Body of pancreas (tissue), 4 donors: ENCODE measurements at regions not wholly inside any gene's neighbourhood (a gene's known extent, or its start where the extent isn't known, plus 50 kb on each side); places are given as distances from the start of the nearest gene placed in this dataset.

ENCODE experiments used
- ATAC-seq: fragments of 150-250 bp; one replicate; pipeline ENCODE4 v1.9.1; 2016
- DNase-seq, 4 donors: peaks; one replicate each; pipeline ENCODE4 v3.0.0-alpha.2; 2019
- H3K27ac ChIP-seq, 4 donors: fragments of 200-600 bp; sonication (generic); 1 replicate in 3 of 4; 2 replicates in 1 of 4; pipeline versions ENCODE4 v1.5.1 to v1.6.1; 2016 to 2019; ENCODE audit warnings: mild to moderate bottlenecking in 1 of 4, mixed read lengths in 1 of 4, moderate library complexity in 1 of 4
- H3K27me3 ChIP-seq, 2 donors: fragments of 200-600 bp; sonication (generic); one replicate each; pipeline ENCODE4 v1.6.0; 2016; ENCODE audit warnings: mild to moderate bottlenecking in 1 of 2
- H3K36me3 ChIP-seq, 2 donors: fragments of 200-600 bp; sonication (generic); replicated peaks in 1 of 2; 2 replicates each; pipeline ENCODE4 v1.5.1; 2016; ENCODE audit warnings: low read depth in 2 of 2; ENCODE audit not compliant: insufficient read depth in 1 of 2
- H3K4me1 ChIP-seq: fragments of 200-600 bp; sonication (generic); one replicate; pipeline ENCODE4 v1.6.0; 2016
- H3K4me3 ChIP-seq, 2 donors: fragments of 200-600 bp; sonication (generic); 1 replicate in 1 of 2; 2 replicates in 1 of 2; pipeline ENCODE4 v1.5.1; 2016 to 2019
- H3K9me3 ChIP-seq, 3 donors: fragments of 200-600 bp; sonication (generic); 1 replicate in 2 of 3; 2 replicates in 1 of 3; pipeline ENCODE4 v1.5.1; 2016
- POLR2A ChIP-seq, 3 donors: fragments of 450-650 bp; IDR thresholded peaks; one replicate each; pipeline ENCODE4 v1.6.1; 2016; ENCODE audit warnings: antibody characterized with exemption in 3 of 3, mild to moderate bottlenecking in 2 of 3
- WGBS, 2 donors: methylation state at CpG; one replicate each; pipeline ENCODE4 v1.1.5; 2017; 5-methylcytosine and 5-hydroxymethylcytosine counted together
- intact Hi-C: fragments of 100-400 bp; cut with DNase I; formaldehyde crosslinking; loops from one replicate; pipeline ENCODE4 v1.15.1; 2023
- TF ChIP-seq, protein P1 (sequence below), 7 experiments: fragments of 450-650 bp in 4 of 7; fragments of 200-600 bp in 3 of 7; sonication (generic) in 3 of 7; IDR thresholded peaks; one replicate each; pipeline ENCODE4 v1.5.1; 2016 to 2019; ENCODE audit warnings: antibody characterized with exemption in 7 of 7

DNA sequence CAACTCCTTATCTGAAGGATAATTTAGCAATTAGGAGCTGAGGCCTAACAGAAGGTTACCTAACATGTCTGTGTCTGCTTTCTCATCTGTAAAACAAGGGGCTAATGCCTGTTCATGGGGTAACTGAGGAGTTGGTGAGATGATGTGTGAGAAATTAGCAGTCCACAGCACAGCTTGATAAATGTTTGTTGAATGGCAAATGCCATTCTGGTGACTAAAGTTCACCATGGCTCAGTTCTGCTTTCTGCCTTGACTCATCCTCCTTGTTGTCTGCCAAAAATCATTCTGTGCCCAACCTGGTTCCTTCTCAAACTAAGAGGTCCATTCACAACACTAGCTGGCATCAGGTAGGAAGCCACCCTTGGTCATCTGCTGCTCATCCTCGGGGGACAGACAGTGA, 552.0 kb upstream of the KLF4 start:
- Histone ChIP-seq H3K27ac (no peak overlapping the region), H3K27me3 (no peaks in the 10 kb centered on the region), H3K36me3 (no peaks in the 10 kb centered on the region), H3K4me1 (no peaks in the 10 kb centered on the region), H3K9me3 (no peaks in the 10 kb centered on the region), H3K4me3 (no peak overlapping the region)
- DNase-seq: no peak
- 57 to 60% methylated on average over 1 of the region's 1 CpG for WGBS, 2 donors
- TF ChIP-seq, protein P1, sequence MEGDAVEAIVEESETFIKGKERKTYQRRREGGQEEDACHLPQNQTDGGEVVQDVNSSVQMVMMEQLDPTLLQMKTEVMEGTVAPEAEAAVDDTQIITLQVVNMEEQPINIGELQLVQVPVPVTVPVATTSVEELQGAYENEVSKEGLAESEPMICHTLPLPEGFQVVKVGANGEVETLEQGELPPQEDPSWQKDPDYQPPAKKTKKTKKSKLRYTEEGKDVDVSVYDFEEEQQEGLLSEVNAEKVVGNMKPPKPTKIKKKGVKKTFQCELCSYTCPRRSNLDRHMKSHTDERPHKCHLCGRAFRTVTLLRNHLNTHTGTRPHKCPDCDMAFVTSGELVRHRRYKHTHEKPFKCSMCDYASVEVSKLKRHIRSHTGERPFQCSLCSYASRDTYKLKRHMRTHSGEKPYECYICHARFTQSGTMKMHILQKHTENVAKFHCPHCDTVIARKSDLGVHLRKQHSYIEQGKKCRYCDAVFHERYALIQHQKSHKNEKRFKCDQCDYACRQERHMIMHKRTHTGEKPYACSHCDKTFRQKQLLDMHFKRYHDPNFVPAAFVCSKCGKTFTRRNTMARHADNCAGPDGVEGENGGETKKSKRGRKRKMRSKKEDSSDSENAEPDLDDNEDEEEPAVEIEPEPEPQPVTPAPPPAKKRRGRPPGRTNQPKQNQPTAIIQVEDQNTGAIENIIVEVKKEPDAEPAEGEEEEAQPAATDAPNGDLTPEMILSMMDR (IDR thresholded peaks at IDR 0.05): no peak
- TF ChIP-seq POLR2A (IDR thresholded peaks at IDR 0.05): no peak
- intact Hi-C loops: no loop called here
- no peak for ATAC-seq

DNA sequence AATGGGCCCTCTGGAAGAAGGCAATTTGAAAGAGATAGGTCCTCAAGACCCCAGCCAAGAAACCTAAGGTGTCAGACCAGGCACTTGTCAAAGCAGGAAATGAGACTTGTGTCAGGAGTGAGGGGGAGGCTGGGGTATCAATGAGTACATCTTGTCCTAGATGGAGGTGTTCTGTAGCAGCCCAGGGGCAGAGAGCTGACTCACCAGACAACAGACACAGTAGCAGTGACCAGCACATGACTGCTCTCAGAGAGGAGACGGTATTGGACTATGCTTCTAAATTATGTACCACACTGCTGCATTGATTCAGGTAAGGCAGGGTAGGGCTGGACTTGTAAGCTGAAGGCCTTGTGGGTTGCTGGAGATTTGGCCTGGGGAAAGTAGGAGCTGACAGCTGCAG, 551.2 kb upstream of the KLF4 start:
- 77 to 90% methylated on average over 1 of the region's 1 CpG for WGBS, 2 donors
- H3K27me3 ChIP-seq: no peaks in the 10 kb centered on the region
- no peak overlapping the region for H3K4me3 ChIP-seq
- ATAC-seq: no peak
- TF ChIP-seq, protein P1 (IDR thresholded peaks at IDR 0.05): no peak
- no peak for TF ChIP-seq POLR2A (IDR thresholded peaks at IDR 0.05)
- no peak for DNase-seq
- H3K4me1 ChIP-seq: no peaks in the 10 kb centered on the region
- intact Hi-C loops: no loop called here
- H3K36me3 ChIP-seq: no peaks in the 10 kb centered on the region
- H3K9me3 ChIP-seq: no peaks in the 10 kb centered on the region
- no peak overlapping the region for H3K27ac ChIP-seq

DNA sequence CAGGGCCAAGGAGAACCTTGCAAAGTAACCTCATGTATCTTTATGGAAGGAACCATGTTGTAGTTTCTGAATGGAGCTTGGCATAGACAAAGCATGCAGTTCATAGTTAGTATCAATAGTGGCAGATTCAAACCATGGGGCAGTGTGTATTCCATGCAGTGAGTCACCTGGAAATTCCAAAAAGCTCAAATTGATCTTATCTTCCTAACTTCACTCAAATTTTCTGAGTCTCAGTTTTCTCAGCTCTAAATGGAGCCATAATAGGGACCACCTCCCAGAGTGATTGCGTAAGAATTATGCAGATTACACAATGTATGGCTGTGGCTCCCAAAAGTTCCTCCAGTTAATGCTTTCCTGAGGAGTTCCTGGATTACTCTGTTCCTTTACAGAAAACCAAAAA, 549.9 kb upstream of the KLF4 start:
- ATAC-seq: no peak
- TF ChIP-seq POLR2A (IDR thresholded peaks at IDR 0.05): no peak
- TF ChIP-seq, protein P1 (IDR thresholded peaks at IDR 0.05): no peak
- H3K4me3 ChIP-seq: no peak overlapping the region
- H3K9me3 ChIP-seq: no peaks in the 10 kb centered on the region
- H3K36me3 ChIP-seq: no peaks in the 10 kb centered on the region
- WGBS, 2 donors: 93 to 100% methylated on average over 1 of the region's 1 CpG
- DNase-seq: no peak
- H3K4me1 ChIP-seq: no peaks in the 10 kb centered on the region
- intact Hi-C loops: no loop called here
- no peaks in the 10 kb centered on the region for H3K27me3 ChIP-seq
- no peak overlapping the region for H3K27ac ChIP-seq

DNA sequence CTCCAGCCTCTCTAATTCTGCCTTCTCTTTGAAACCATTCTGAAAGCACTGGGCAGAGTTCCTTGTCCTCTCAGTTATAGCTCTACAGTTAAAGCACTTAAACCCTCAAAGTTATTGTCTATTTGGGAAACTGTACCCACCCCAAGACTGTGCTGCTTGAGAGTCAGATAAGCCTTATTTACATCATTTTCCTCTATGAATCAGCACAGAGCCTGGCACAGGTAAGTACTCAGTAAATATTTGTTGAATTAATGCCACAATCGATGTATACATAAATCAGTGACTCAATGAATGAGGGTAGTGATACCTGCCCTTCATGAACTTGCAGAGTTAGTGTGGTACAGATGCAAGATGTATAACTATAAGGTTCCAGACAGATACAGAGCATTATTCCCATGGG, 549.4 kb upstream of the KLF4 start:
- Histone ChIP-seq H3K27me3 (no peaks in the 10 kb centered on the region), H3K4me1 (no peaks in the 10 kb centered on the region), H3K27ac (no peak overlapping the region), H3K9me3 (no peaks in the 10 kb centered on the region), H3K36me3 (no peaks in the 10 kb centered on the region), H3K4me3 (no peak overlapping the region)
- TF ChIP-seq, protein P1 (IDR thresholded peaks at IDR 0.05): no peak
- TF ChIP-seq POLR2A (IDR thresholded peaks at IDR 0.05): no peak
- intact Hi-C loops: no loop called here
- WGBS, 2 donors: 39 to 41% methylated on average over 1 of the region's 1 CpG
- DNase-seq: no peak
- no peak for ATAC-seq

DNA sequence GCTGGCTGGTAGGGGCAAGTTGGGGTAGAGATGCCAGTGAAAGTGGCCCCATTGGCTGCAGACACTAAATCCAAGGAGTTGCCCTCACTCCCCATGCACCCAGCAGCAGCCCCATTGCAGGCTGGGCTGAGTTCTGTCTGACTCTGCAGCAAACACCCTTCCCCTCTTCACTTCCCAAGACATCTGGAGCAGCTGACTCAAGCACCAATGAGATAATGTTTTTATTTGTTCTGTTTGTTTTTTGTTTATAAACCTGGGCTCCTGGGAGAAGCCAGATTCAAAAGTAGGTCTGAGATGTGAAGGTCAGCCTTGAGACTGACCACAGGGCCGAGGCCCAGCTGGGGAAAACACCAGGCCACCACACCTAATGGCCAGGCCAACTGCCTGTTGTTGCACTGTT, 545.9 kb upstream of the KLF4 start:
- Histone ChIP-seq H3K9me3 (no peaks in the 10 kb centered on the region), H3K4me3 (no peak overlapping the region), H3K27ac (no peak overlapping the region), H3K36me3 (no peaks in the 10 kb centered on the region), H3K27me3 (no peaks in the 10 kb centered on the region), H3K4me1 (no peaks in the 10 kb centered on the region)
- WGBS, 2 donors: 80 to 94% methylated on average over 1 of the region's 1 CpG
- DNase-seq (no peak), ATAC-seq (no peak)
- TF ChIP-seq POLR2A (IDR thresholded peaks at IDR 0.05): no peak
- TF ChIP-seq, protein P1 (IDR thresholded peaks at IDR 0.05): no peak
- intact Hi-C loops: no loop called here
